IMR-90 (cell line): ENCODE measurements at regions not wholly inside any gene's neighbourhood (a gene's known extent, or its start where the extent isn't known, plus 50 kb on each side); places are given as distances from the start of the nearest gene placed in this dataset.

Experiments used
- ATAC-seq: fragments of 200-7000 bp; cut with Tn5 transposase; 2 replicates; pipeline ENCODE4 v1.9.1; 2020; ENCODE audit warnings: low read depth, mild to moderate bottlenecking, moderate library complexity
- BruUV-seq: library from RNA; stranded (reverse); fragments of 400-500 nt; replicated peaks from 2 replicates; lab custom pipeline; 2021; lab: Mats Ljungman, UMichigan
- CTCF ChIA-PET: fragments of 300-600 bp; formaldehyde crosslinking; extraction: SDS; loops from one replicate; lab custom pipeline; 2021; ENCODE audit warnings: antibody characterized with exemption; lab: Yijun Ruan, JAX
- POLR2A ChIA-PET: fragments of 300-600 bp; sonication (Branson Sonifier 250); formaldehyde crosslinking; loops from one replicate; lab custom pipeline; 2022; ENCODE audit warnings: antibody characterized with exemption; ENCODE audit not compliant: unreplicated experiment; lab: Charles Lee
- DNase-seq: peaks from one replicate; pipeline ENCODE4 v3.0.0; 2013
- H2AFZ ChIP-seq: replicated peaks from 2 replicates; pipeline ENCODE3; 2013; ENCODE audit warnings: low read length, mild to moderate bottlenecking; ENCODE audit not compliant: poor library complexity
- H2AK5ac ChIP-seq: 2 replicates; pipeline ENCODE4 v1.6.1; 2013; ENCODE audit warnings: low read depth, low read length, inconsistent platforms
- H2AK9ac ChIP-seq: replicated peaks from 2 replicates; pipeline ENCODE3; 2013; ENCODE audit warnings: mild to moderate bottlenecking, low read depth, low read length, moderate library complexity; ENCODE audit not compliant: poor library complexity
- H2BK120ac ChIP-seq: 2 replicates; pipeline ENCODE4 v1.6.1; 2013; ENCODE audit warnings: low read depth, low read length, inconsistent platforms
- H2BK15ac ChIP-seq: 3 replicates; pipeline ENCODE4 v1.6.1; 2013; ENCODE audit warnings: low read depth, low read length, inconsistent platforms
- H2BK20ac ChIP-seq: 2 replicates; pipeline ENCODE4 v1.6.1; 2013; ENCODE audit warnings: low read depth, mild to moderate bottlenecking, inconsistent platforms, low read length, moderate library complexity
- H2BK5ac ChIP-seq: 2 replicates; pipeline ENCODE4 v1.6.1; 2013; ENCODE audit warnings: mild to moderate bottlenecking, low read depth, low read length, inconsistent platforms; ENCODE audit not compliant: poor library complexity, severe bottlenecking
- H3K14ac ChIP-seq: replicated peaks from 2 replicates; pipeline ENCODE4 v1.6.1; 2013; ENCODE audit warnings: low read depth, low read length, inconsistent platforms
- H3K18ac ChIP-seq: 2 replicates; pipeline ENCODE4 v1.6.1; 2013; ENCODE audit warnings: low read depth, low read length, control low read depth
- H3K23ac ChIP-seq: 2 replicates; pipeline ENCODE4 v1.6.1; 2013; ENCODE audit warnings: low read depth, low read length, inconsistent platforms
- H3K27ac ChIP-seq: 2 replicates; pipeline ENCODE4 v1.5.1; 2013; ENCODE audit warnings: mild to moderate bottlenecking, control low read depth, low read length; ENCODE audit not compliant: insufficient read depth
- H3K27me3 ChIP-seq: 2 replicates; pipeline ENCODE4 v1.6.1; 2013; ENCODE audit warnings: low read length; ENCODE audit not compliant: control insufficient read depth, insufficient read depth
- H3K36me3 ChIP-seq: 2 replicates; pipeline ENCODE4 v1.6.1; 2013; ENCODE audit warnings: low read length, mixed read lengths; ENCODE audit not compliant: control insufficient read depth, insufficient read depth
- H3K4ac ChIP-seq: 2 replicates; pipeline ENCODE4 v1.6.1; 2013; ENCODE audit warnings: low read depth, low read length, inconsistent platforms
- H3K4me1 ChIP-seq: 2 replicates; pipeline ENCODE4 v1.6.1; 2013; ENCODE audit warnings: low read length, mixed read lengths; ENCODE audit not compliant: control insufficient read depth, insufficient read depth
- H3K4me2 ChIP-seq: 2 replicates; pipeline ENCODE4 v1.6.1; 2013; ENCODE audit warnings: low read depth, mild to moderate bottlenecking, control low read depth, low read length, moderate library complexity
- H3K4me3 ChIP-seq: 2 replicates; pipeline ENCODE4 v1.5.1; 2013; ENCODE audit warnings: low read depth, mild to moderate bottlenecking, control low read depth, low read length, moderate library complexity; ENCODE audit not compliant: insufficient read depth
- H3K56ac ChIP-seq: 2 replicates; pipeline ENCODE4 v1.6.1; 2013; ENCODE audit warnings: low read length, inconsistent platforms; ENCODE audit not compliant: insufficient read depth; ENCODE audit errors: extremely low read depth
- H3K79me1 ChIP-seq, 2 experiments: 2 replicates each; pipeline ENCODE4 v1.6.1; 2013; ENCODE audit warnings: low read length in 2 of 2, inconsistent platforms in 1 of 2, low read depth in 1 of 2
- H3K9ac ChIP-seq: 2 replicates; pipeline ENCODE4 v1.6.1; 2013; ENCODE audit warnings: low read depth, low read length, control low read depth
- H3K9me1 ChIP-seq: 2 replicates; pipeline ENCODE4 v1.6.1; 2013; ENCODE audit warnings: low read length, inconsistent platforms; ENCODE audit not compliant: insufficient read depth
- H3K9me3 ChIP-seq: 2 replicates; pipeline ENCODE4 v1.6.1; 2013; ENCODE audit warnings: low read length; ENCODE audit not compliant: control insufficient read depth, insufficient read depth
- H4K20me1 ChIP-seq: 2 replicates; pipeline ENCODE4 v1.6.1; 2013; ENCODE audit warnings: low read length, inconsistent platforms; ENCODE audit not compliant: insufficient read depth
- H4K5ac ChIP-seq: 2 replicates; pipeline ENCODE4 v1.6.1; 2013; ENCODE audit warnings: mild to moderate bottlenecking, low read depth, low read length, control low read depth
- H4K8ac ChIP-seq, 2 experiments: 2 replicates each; pipeline ENCODE4 v1.6.1; 2013; ENCODE audit warnings: low read depth in 2 of 2, low read length in 2 of 2, control low read depth in 1 of 2, inconsistent platforms in 1 of 2
- H4K91ac ChIP-seq: 2 replicates; pipeline ENCODE4 v1.6.1; 2013; ENCODE audit warnings: low read depth, low read length, inconsistent platforms; ENCODE audit not compliant: insufficient read depth
- BHLHE40 ChIP-seq: fragments of 150-350 bp; IDR thresholded peaks from 2 replicates; pipeline ENCODE4 v1.6.1; 2016; ENCODE audit warnings: mild to moderate bottlenecking, low read depth, low read length
- MAFK ChIP-seq: IDR thresholded peaks from 2 replicates; pipeline ENCODE4 v1.6.1; 2012; ENCODE audit warnings: low read depth, low read length, improper control_type of control experiment
- MAZ ChIP-seq: IDR thresholded peaks from 2 replicates; pipeline ENCODE4 v1.6.1; 2012; ENCODE audit warnings: low read depth, mild to moderate bottlenecking, low read length, improper control_type of control experiment, moderate library complexity, borderline replicate concordance
- MXI1 ChIP-seq: IDR thresholded peaks from 2 replicates; pipeline ENCODE4 v1.6.1; 2012; ENCODE audit warnings: low read depth, mild to moderate bottlenecking, low read length, moderate library complexity, borderline replicate concordance
- RCOR1 ChIP-seq: IDR thresholded peaks from 2 replicates; pipeline ENCODE4 v1.6.1; 2012; ENCODE audit warnings: mild to moderate bottlenecking, low read length, improper control_type of control experiment; ENCODE audit not compliant: insufficient replicate concordance
- RFX5 ChIP-seq: IDR thresholded peaks from 2 replicates; pipeline ENCODE4 v1.8.0; 2012; ENCODE audit warnings: low read depth, mild to moderate bottlenecking, low read length, moderate library complexity
- SMC3 ChIP-seq: fragments of 150-350 bp; IDR thresholded peaks from 2 replicates; pipeline ENCODE4 v1.6.1; 2016; ENCODE audit warnings: low read depth, mild to moderate bottlenecking, antibody characterized with exemption, low read length, moderate library complexity
- WGBS, 2 experiments: methylation state at CpG; one replicate each; pipeline versions ENCODE4 v1.1.5 to v1.1.7; 2013; ENCODE audit warnings: missing lambda C conversion rate in 2 of 2; ENCODE audit not compliant: insufficient read length in 1 of 2; ENCODE audit errors: extremely low coverage in 2 of 2; 5-methylcytosine and 5-hydroxymethylcytosine counted together
- dilution Hi-C: fragments of 300-500 bp; cut with HindIII; formaldehyde crosslinking; loops from one replicate; pipeline ENCODE4 v1.14.3; 2018; ENCODE audit warnings: low sequenced_read_pairs; ENCODE audit not compliant: unreplicated experiment
- in situ Hi-C: fragments of 300-500 bp; cut with MboI; formaldehyde crosslinking; loops from 3 replicates; pipeline ENCODE4 v1.14.3; 2019; ENCODE audit warnings: low sequenced_read_pairs, inconsistent platforms, mixed read lengths
- intact Hi-C: fragments of 100-400 bp; cut with micrococcal nuclease; formaldehyde crosslinking; loops from 2 replicates; pipeline ENCODE4 v1.10.0; 2022

GRCh38 chr1:198889749-198890148 lies 250.9 kb downstream of the PTPRC start:
- no TSS peak for BruUV-seq
- Histone ChIP-seq H2AFZ (no peak overlapping the region), H2BK15ac (no peak overlapping the region), H3K27me3 (no peaks in the 10 kb centered on the region), H3K23ac (no peak overlapping the region), H3K4me2 (no peak overlapping the region), H3K4me3 (no peak overlapping the region), H4K5ac (no peak overlapping the region), H3K18ac (no peak overlapping the region), H3K56ac (no peak overlapping the region), H4K91ac (no peak overlapping the region), H3K79me1 (peaks cover 14 to 37% of the 10 kb centered on the region in 2 experiments), H3K9me1 (no peaks in the 10 kb centered on the region; the same call in 1 of the 2 replicates), H2BK5ac (no peak overlapping the region), H2AK9ac (no peak overlapping the region), H3K27ac (no peak overlapping the region), H2BK20ac (no peak overlapping the region), H3K9me3 (no peaks in the 10 kb centered on the region), H3K4ac (no peak overlapping the region), H3K36me3 (peaks cover under 1% of the 10 kb centered on the region; the same call in 1 of the 2 replicates), H3K9ac (no peak overlapping the region), H2BK120ac (no peak overlapping the region), H3K14ac (no peak overlapping the region), H2AK5ac (no peak overlapping the region), H4K8ac (no peak overlapping the region), H3K4me1 (peaks cover 9% of the 10 kb centered on the region; the same call in 1 of the 2 replicates), H4K20me1 (peaks cover 8% of the 10 kb centered on the region; the same call in 1 of the 2 replicates)
- ATAC-seq (no peak), DNase-seq (no peak)
- no CpG with 5 or more reads among the region's 1 CpG for WGBS, 2 experiments
- TF ChIP-seq MAFK (peak; percentile 97), BHLHE40 (no peak), MAZ (no peak), RFX5 (no peak), SMC3 (no peak), RCOR1 (no peak), MXI1 (no peak)
- POLR2A ChIA-PET, result no interaction called here
- CTCF ChIA-PET, result interaction anchor here (1.5 kb wide), 1 partner anchor 223 kb away, joined by 3 read pairs; no protein-coding TSS in a partner anchor
- in situ Hi-C loops, result no loop called here
- intact Hi-C loops, result no loop called here
- dilution Hi-C loops, result no loop called here
